GM12873 (cell line): ENCODE measurements at regions not wholly inside any gene's neighbourhood (a gene's known extent, or its start where the extent isn't known, plus 50 kb on each side); places are given as distances from the start of the nearest gene placed in this dataset.

Experiments used
- TF ChIP-seq, protein P1 (sequence below): IDR thresholded peaks from 2 replicates; pipeline ENCODE4 v1.5.1; 2012; ENCODE audit warnings: low read depth, mild to moderate bottlenecking, moderate library complexity, low read length, control low read depth; ENCODE audit not compliant: insufficient read depth; ENCODE audit errors: missing control alignments

DNA sequence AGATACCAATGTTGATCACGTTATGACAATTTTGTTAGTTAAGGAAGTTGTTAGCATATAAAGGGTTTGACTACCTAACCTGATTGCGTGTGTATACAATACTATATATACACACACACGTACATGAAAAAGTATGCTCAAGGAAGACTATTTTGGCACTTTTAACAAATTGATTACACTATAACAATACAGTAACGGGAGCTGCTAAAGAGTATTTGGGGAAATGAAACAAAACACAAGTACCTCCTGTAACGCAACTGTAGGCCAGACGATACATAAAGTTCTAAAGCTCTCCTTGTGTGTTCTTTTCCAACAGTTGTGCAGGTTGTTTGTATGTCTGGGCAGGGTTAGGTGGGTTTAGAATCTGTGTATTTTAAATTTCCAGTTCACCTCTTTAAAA, 98.7 kb downstream of the PLEKHG1 start:
- TF ChIP-seq, protein P1, sequence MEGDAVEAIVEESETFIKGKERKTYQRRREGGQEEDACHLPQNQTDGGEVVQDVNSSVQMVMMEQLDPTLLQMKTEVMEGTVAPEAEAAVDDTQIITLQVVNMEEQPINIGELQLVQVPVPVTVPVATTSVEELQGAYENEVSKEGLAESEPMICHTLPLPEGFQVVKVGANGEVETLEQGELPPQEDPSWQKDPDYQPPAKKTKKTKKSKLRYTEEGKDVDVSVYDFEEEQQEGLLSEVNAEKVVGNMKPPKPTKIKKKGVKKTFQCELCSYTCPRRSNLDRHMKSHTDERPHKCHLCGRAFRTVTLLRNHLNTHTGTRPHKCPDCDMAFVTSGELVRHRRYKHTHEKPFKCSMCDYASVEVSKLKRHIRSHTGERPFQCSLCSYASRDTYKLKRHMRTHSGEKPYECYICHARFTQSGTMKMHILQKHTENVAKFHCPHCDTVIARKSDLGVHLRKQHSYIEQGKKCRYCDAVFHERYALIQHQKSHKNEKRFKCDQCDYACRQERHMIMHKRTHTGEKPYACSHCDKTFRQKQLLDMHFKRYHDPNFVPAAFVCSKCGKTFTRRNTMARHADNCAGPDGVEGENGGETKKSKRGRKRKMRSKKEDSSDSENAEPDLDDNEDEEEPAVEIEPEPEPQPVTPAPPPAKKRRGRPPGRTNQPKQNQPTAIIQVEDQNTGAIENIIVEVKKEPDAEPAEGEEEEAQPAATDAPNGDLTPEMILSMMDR: no peak

DNA sequence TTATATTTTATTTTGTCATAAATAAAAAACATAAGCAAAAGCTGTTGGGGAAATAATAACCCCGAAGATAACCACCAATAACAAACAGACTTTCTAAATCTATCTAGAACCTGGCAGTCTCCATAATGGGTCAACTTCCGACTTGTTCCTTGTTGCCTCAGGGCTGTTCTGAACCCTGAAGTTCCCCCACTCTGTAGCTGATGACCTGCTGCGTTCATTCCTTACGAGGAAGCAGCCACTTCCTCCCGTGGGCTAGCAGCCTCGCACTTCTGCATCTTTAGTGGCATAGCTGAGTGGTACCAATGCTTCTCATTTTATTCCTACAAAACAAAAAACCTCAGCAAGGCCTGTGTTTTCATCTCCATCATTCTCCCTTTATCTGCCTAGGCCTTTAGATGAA, 103.0 kb downstream of the PLEKHG1 start:
- TF ChIP-seq, protein P1: no peak

DNA sequence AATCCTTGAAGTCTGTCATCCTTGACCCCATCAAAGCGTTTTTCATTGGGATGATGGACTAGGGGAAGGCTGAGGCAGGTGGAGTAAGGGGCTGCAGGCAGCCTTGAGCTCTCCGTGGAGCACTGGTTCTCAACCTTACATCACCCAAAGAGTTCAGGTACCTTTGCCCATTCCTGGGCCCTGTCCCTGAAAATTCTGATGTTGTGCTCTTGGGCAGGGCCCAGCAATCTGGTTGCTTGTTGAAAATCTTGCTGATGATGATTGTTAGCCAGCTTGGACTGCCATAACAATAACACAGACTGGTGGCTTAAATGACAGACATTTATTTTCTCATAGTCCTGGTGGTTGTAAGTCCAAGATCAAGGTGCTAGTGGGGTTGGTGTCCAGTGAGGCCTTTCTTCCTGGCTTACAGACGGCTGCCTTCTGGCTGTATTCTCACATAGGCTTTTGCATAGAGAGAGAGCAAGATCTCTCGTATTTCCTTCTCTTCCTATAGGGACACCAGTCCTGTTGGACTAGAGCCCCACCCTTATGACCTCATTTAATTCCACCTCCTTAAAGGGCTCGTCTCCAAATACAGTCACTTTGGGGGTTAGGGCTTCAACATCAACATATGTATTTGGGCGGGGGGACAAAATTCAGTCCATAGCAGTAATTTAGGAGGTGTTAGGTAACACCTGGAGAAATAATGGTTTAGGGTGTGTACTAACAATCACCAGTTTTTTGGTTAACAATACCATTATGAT, 104.9 kb downstream of the PLEKHG1 start:
- TF ChIP-seq, protein P1: no peak

DNA sequence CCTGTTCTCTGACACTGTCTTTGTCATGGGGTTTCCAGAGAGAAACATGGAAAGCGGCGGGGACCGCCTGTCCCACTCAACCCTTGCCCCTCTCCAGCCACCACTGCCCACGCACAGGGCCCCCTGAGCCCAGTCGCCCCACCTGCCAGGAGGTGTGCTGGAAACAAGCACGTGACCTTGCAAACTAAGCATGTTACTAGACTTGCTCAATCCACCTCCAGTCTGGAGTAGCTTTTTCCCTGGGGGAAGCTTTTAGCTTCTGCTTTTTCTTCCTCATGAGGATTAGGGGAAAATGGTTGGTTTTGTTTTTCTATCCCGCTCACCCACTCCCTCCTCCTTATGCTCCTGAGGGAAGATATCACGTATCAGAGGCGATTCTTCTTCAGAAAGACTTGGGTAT, 105.7 kb downstream of the PLEKHG1 start:
- TF ChIP-seq, protein P1: no peak

DNA sequence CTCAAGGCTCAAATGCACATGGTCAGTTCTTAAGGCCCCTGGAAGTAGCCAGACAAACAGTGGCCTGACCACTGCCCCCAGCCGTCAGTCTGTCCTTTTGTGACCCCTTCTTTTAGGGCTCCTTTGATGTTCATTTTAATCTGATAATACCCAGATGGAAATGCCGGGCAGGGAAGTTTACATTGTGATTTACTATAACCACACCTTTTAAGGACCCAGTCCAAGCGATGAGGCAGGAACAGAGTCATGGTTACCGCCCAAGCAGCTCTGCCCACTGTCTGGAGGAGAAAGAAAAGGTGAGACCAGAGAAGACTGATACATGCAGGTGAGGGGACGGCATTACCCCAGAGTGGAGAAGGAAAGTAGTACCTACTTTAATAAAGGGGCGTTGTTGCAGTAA, 110.6 kb downstream of the PLEKHG1 start:
- TF ChIP-seq, protein P1: no peak

DNA sequence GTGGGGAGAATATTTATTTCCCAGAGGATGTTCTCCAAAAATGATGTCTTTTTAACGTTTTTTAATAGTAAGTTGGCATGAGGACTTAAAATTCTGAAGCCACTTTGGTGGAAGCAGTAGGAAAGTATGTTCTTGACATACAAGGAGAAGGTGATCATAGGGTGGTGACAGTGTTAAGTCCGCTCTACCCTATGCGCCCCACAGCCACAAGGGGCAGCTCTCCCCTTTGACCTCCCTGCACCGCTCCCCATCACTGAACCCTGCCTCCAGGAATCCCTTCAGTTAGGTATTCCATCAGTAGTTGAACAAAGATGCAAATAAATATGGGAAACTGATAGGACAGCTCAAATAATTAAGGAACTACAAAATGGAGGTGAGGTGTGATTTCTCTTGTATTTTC, 111.4 kb downstream of the PLEKHG1 start:
- TF ChIP-seq, protein P1: no peak

DNA sequence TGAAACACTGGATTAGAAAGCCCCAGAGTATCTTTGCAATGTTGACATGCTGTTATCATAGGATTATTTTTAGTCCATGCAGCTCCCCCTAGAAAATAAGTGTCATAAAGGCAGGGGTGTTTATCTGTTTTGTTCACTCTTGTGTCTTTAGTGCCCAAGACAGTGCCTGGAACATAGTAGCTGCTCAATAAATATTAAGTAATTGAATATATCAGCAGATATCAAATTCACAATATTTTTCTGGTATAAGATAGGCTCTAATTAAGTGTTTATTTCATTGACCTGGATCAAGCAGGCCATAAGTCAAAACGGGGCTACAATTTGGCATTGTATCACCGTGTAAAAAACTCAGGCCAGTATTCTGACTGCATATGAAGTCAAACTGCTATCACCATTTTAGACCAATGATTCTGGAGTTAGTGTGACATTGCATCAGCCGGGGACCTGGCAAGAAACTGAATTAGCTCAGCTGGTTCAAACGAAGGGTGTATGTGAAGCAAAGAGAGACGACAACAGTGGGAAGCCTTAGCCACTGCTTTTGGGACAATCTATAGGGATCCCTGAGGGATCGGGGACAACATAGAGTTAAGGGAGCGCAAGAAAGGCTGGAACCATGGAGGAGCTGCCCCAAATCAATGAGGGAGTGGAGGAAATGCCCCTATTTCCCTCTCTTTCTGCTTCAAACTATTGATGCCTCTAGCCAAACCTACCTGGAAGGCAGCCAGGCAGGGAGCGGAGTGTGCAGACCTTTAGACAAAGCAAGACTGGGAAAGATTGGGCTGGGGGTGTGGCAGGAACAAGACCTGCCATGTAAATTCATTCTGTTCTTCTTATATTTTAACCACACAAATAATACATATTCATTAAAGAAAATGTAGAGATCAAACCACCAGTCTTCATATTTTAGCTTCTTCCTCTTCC, 112.2 kb downstream of the PLEKHG1 start:
- TF ChIP-seq, protein P1: no peak
